ENCODE measurements at regions not wholly inside any gene's neighbourhood (a gene's known extent, or its start where the extent isn't known, plus 50 kb on each side); places are given as distances from the start of the nearest gene placed in this dataset.

DNA sequence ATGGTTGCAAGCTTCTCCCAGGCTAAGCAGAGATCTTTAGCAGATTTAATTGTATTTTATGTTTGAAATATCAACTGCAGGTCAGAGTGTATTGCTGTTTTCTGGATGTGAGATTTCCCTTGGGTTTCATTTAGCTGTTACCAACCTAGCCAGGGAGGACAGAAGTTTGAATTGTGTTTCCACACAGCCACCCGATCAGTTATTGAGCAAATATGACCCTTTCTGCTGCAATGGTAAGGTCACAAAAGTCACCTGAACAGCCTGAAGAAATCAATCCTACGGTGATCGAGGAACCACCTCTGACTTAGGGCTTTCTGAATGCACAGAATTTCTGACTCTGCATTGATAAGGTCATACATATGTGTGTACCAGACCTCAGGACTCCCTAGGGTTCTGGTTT, 419.9 kb downstream of the MAN2A1 start:
- Histone ChIP-seq H3K9me3 (ENCODE audit: control insufficient read depth, insufficient read depth, low read length) (no peaks in the 10 kb centered on the region), H4K8ac (ENCODE audit: low read depth in 2 of 2, low read length in 2 of 2) (no peak overlapping the region), H2AFZ (replicated peaks; ENCODE audit: low read length, poor library complexity) (no peak overlapping the region), H2BK120ac (ENCODE audit: low read depth, low read length) (no peak overlapping the region), H3K79me1 (ENCODE audit: low read depth in 1 of 2, low read length in 2 of 2) (no peaks in the 10 kb centered on the region), H2AK9ac (replicated peaks; ENCODE audit: low read depth, low read length, poor library complexity) (no peak overlapping the region), H2BK15ac (ENCODE audit: low read depth, low read length) (no peak overlapping the region), H3K27ac (ENCODE audit: insufficient read depth, low read length) (no peak overlapping the region), H3K14ac (replicated peaks; ENCODE audit: low read depth, low read length) (no peak overlapping the region), H2BK20ac (ENCODE audit: low read depth, low read length) (no peak overlapping the region), H3K27me3 (ENCODE audit: control insufficient read depth, insufficient read depth, low read length) (no peaks in the 10 kb centered on the region), H3K4me3 (ENCODE audit: insufficient read depth, low read depth, low read length) (no peak overlapping the region), H4K20me1 (ENCODE audit: insufficient read depth, low read length) (no peaks in the 10 kb centered on the region), H4K91ac (ENCODE audit: insufficient read depth, low read depth, low read length) (no peak overlapping the region), H3K36me3 (ENCODE audit: control insufficient read depth, insufficient read depth, low read length) (no peaks in the 10 kb centered on the region), H3K23ac (ENCODE audit: low read depth, low read length) (no peak overlapping the region), H2BK5ac (ENCODE audit: low read depth, low read length, poor library complexity, severe bottlenecking) (no peak overlapping the region), H3K4me2 (ENCODE audit: low read depth, low read length) (no peak overlapping the region), H2AK5ac (ENCODE audit: low read depth, low read length) (no peak overlapping the region), H3K18ac (ENCODE audit: low read depth, low read length) (no peak overlapping the region), H4K5ac (ENCODE audit: low read depth, low read length) (no peak overlapping the region), H3K4ac (ENCODE audit: low read depth, low read length) (no peak overlapping the region), H3K4me1 (ENCODE audit: control insufficient read depth, insufficient read depth, low read length) (no peaks in the 10 kb centered on the region), H3K9me1 (ENCODE audit: insufficient read depth, low read length) (no peaks in the 10 kb centered on the region), H3K9ac (ENCODE audit: low read depth, low read length) (no peak overlapping the region), H3K56ac (ENCODE audit: extremely low read depth, insufficient read depth, low read length) (no peak overlapping the region)
- 71% methylated on average over 1 of the region's 3 CpGs; no CpG with 5 or more reads in 1 of the 2 experiments for WGBS, 2 experiments (ENCODE audit: extremely low coverage in 2 of 2, insufficient read length in 1 of 2)
- in situ Hi-C loops (cut with MboI; ENCODE audit: low sequenced_read_pairs): no loop called here
- intact Hi-C loops (cut with micrococcal nuclease): no loop called here
- dilution Hi-C loops (cut with HindIII; ENCODE audit: low sequenced_read_pairs, unreplicated experiment): no loop called here
- TF ChIP-seq, protein P1, sequence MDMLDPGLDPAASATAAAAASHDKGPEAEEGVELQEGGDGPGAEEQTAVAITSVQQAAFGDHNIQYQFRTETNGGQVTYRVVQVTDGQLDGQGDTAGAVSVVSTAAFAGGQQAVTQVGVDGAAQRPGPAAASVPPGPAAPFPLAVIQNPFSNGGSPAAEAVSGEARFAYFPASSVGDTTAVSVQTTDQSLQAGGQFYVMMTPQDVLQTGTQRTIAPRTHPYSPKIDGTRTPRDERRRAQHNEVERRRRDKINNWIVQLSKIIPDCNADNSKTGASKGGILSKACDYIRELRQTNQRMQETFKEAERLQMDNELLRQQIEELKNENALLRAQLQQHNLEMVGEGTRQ (IDR thresholded peaks at IDR 0.05; ENCODE audit: low read depth, low read length): no peak
- no peak for TF ChIP-seq MAZ (IDR thresholded peaks at IDR 0.05; ENCODE audit: borderline replicate concordance, low read depth, low read length)
- no peak for TF ChIP-seq FOS (IDR thresholded peaks at IDR 0.05; ENCODE audit: low read depth, low read length)
- TF ChIP-seq RCOR1 (IDR thresholded peaks at IDR 0.05; ENCODE audit: insufficient replicate concordance, low read length): no peak
- TF ChIP-seq SMC3 (IDR thresholded peaks at IDR 0.05; ENCODE audit: low read depth, low read length): no peak
- TF ChIP-seq MAFK (IDR thresholded peaks at IDR 0.05; ENCODE audit: low read depth, low read length): no peak
- TF ChIP-seq NFE2L2 (IDR thresholded peaks at IDR 0.05; ENCODE audit: low read depth, low read length): no peak
- TF ChIP-seq POLR2A (IDR thresholded peaks at IDR 0.05; ENCODE audit: low read depth, low read length): no peak
- TF ChIP-seq CHD1 (IDR thresholded peaks at IDR 0.05; ENCODE audit: low read depth, low read length): no peak
- TF ChIP-seq BHLHE40 (IDR thresholded peaks at IDR 0.05; ENCODE audit: low read depth, low read length): no peak
- TF ChIP-seq, protein P2, sequence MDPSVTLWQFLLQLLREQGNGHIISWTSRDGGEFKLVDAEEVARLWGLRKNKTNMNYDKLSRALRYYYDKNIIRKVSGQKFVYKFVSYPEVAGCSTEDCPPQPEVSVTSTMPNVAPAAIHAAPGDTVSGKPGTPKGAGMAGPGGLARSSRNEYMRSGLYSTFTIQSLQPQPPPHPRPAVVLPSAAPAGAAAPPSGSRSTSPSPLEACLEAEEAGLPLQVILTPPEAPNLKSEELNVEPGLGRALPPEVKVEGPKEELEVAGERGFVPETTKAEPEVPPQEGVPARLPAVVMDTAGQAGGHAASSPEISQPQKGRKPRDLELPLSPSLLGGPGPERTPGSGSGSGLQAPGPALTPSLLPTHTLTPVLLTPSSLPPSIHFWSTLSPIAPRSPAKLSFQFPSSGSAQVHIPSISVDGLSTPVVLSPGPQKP (IDR thresholded peaks at IDR 0.05; ENCODE audit: borderline replicate concordance, low read depth, low read length): no peak
- TF ChIP-seq RAD21 (IDR thresholded peaks at IDR 0.05; ENCODE audit: low read length): no peak
- ChIA-PET CTCF (no interaction called here), POLR2A (ENCODE audit: unreplicated experiment) (no interaction called here)
- DNase-seq (no peak), ATAC-seq (ENCODE audit: low read depth) (no peak)
- no TSS peak for BruUV-seq (replicated peaks)

Data from IMR-90 (cell line).